HG03521 (cell line): ENCODE measurements at regions not wholly inside any gene's neighbourhood (a gene's known extent, or its start where the extent isn't known, plus 50 kb on each side); places are given as distances from the start of the nearest gene placed in this dataset.
"Not testable (repeated sequence)": the region's sequence is repeated elsewhere in the genome, so short reads cannot be mapped to it uniquely, and the experiment has no call there.

ENCODE experiments used
- ATAC-seq: cut with Tn5 transposase; IDR thresholded peaks from one replicate; pipeline ENCODE4 v1.9.1; 2021; ENCODE audit warnings: mild to moderate bottlenecking, moderate library complexity; ENCODE audit not compliant: unreplicated experiment

DNA sequence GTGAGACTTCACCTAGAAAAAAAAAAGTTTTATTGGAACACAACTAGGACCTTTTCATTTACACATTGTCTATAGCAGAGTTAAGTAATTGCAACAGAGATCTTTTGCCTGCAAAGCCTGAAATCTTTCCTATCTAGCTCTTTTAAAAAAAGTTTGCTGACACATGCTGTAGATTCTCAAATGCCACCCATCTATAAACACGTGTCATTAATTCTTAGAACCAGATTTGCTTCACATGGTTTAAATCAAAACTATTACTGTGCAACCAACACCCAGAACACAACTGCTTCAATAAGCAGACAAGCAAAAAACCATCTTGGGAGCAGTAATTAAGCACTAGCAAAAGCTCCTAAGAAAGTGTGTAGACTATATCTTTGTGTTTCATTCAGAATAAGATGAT is 55.0 kb downstream of the OXSM start:
- no peak for ATAC-seq

DNA sequence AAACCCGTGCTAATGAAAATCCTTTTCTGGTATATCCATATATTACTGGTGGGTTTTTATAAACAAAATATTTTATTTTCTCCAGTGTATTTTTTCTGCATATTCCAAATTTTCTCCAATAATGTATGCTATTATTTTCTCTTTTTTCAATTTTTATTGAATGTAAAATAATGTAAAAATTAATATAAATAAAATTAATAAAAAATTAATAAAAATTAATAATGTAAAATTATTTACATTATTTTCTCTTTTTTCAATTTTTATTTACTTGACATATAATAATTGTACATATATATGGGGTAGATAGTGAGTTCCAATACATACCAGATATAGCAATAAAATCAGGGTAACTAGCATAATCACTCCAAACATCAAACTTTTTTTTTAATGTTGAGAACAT is 56.4 kb downstream of the OXSM start:
- ATAC-seq, result no peak

DNA sequence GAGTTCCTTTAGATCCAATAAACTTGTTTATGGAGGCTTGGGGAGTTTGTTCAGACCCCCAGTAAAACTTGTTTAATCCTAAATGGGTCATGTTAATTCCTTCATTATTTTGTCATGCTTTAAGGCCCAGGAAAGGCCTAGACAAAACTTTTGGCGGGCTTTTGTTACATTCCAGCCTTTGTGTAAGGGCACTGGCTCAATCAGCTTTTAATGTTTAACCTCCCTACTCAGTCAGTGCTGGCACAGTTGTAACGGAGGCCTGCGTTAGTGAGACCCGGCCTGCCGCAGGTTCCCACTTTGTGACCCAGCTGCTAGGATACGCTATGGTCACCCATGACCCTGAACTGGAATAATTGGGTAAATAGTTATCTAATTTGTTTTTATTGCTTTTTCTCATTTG is 59.2 kb downstream of the OXSM start:
- no peak for ATAC-seq

DNA sequence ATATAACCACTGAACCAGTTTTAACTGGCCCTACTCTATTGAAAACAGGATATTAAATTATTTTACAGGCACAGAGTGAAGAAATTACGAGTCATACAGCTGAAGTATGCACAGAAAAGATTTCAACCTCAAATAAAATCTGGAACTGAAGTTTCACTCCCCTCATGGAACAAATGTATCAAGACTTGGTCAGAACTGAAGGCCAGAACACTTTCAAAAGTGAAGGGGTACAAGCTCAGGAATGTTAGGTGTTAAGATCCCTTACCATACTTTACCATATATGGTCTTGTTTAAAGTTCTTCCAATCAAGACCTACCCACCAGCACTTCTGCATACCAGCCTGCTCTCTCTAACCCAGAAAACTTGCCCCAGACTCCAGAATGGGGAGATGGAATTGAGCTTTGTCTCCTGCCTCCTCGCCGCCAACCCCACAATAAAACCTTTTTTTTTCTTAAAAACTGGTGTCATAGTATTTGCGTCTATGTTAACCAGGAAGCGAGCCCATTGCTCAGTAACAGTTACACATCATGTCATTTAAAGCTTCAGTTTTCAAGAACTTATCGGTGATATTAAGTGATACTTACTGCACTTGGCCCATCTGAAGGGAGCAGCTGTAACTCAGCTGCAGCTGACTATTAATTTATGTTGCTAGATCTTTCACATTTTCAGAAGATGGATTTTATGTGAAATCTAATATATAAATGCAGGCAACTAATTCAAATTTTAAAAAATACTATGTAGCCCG is 59.9 kb downstream of the OXSM start:
- ATAC-seq, result no peak

DNA sequence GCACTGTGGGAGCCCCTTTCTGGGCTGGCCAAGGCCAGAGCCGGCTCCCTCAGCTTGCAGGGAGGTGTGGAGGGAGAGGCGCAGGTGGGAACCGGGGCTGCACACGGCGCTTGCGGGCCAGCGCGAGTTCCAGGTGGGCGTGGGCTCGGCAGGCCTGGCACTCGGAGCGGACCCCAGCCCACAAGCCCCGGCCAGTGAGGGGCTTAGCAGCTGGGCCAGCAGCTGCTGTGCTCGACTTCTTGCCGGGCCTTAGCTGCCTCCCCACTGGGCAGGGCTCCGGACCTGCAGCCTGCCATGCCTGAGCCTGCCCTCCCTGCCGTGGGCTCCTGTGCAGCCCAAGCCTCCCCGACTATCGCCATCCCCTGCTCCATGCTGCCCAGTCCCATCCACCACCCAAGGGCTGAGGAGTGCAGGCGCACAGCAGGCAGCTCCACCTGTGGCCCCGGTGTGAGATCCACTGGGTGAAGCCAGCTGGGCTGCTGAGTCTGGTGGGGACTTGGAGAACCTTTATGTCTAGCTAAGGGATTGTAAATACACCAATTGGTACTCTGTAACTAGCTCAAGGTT is 61.9 kb downstream of the OXSM start:
- ATAC-seq, result not testable (repeated sequence)

DNA sequence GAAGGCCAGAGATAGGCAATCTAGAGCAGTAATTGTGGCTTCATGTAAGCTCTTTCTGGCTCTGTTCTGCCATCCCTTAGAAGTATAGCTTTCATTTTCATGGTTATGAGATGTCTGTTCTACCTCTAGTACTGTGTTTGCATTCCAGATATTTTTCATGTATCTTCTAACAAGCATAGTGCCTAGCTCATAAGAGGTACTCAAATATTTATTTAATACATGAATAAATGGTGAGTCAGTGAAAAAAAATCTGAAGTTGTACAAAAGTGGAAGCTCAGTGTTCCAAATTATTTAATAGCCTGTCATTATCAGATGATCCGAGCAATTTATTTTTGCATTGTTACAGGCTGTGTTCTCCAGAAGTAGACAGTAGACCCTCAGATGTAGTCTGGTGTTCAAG is 64.3 kb downstream of the OXSM start:
- ATAC-seq, result no peak

DNA sequence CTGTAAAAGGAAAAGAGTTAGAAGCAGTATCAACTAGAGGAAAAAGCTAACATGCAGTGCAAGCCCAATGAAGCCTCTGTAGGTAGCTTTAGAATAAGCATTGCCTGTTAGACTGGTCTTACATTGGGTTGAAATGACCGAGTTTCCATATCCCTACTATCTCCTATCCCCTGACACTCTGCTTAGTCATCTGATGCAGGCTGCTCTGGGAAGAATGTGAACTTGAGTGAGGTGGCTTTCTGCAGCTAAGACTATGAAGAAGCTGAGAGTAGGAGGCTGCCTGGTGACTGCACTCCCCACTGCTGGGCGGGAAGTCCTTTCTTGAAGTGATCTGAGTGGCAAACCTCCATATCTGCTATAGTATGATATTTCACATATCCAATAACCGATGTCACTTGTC is 64.7 kb downstream of the OXSM start:
- no peak for ATAC-seq

DNA sequence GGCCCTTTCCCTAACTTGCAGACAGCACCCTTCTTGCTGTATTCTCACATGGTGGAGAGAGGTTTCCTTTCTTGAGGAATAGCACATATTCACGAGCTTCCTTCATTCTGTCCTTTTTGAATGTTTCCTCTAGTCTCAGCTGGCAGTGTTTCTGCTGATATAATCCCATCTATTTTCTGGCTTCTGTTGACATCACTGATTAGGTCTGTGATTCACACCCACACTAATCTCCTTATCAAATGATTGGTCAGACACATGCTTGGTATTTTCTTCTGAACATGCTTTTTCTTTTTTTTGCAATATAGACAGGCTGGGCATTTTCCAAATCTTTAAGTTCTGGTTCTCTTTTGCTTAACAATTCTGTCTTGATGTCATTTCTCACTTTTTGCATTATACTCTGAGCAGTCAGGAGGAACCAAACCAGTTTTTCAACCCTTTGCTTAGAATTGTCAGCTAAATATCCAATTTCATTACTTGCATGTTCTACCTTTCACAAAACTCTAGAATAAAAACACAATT is 65.4 kb downstream of the OXSM start:
- no peak for ATAC-seq

DNA sequence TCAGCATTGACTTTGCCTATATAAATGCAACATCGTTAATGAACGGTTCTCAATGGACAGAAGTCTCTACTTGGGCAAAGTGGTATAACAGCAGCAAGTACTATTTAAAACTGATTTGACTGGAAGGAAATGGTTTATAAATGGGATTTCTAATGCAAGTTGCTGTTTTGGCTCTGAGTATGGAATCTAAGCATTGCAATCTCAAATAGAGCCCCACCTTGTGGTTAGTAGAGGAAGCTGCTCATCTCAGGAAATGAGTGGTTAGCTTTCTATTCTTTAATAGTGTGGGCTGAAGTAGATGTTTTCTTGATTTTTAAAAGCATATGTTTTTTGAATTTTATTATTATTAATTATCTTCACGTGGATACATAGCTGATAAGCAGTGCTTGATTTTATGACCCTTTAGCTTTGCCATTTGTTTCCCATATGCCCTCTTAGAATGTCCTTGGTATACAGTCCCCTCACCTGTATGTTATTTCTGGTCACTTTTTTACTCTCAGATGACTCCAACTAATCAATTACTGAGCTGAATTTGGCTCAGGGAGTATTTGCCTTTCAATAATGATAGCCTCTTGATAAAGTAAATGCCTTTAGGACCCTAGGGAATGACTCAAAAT is 67.1 kb downstream of the OXSM start:
- peak; percentile 87 for ATAC-seq

DNA sequence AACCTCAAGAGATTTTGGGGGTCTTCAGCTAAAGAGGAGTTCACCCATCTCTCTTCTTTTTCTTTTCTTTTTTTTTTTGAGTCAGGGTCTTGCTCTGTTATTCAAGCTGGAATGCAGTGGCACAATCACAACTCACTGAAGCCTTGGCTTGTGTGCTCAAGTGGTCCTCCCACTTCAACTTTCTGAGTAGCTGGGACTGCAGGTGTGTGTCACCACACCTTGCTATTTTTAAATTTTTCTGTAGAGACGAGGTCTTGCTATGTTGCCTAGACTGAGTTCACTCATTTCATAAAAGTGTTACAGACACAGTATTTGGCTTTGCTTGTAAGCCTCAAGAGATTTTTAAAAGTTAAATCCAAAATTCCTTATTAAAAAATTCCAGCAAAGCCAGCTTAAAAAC is 71.7 kb downstream of the OXSM start:
- no peak for ATAC-seq

DNA sequence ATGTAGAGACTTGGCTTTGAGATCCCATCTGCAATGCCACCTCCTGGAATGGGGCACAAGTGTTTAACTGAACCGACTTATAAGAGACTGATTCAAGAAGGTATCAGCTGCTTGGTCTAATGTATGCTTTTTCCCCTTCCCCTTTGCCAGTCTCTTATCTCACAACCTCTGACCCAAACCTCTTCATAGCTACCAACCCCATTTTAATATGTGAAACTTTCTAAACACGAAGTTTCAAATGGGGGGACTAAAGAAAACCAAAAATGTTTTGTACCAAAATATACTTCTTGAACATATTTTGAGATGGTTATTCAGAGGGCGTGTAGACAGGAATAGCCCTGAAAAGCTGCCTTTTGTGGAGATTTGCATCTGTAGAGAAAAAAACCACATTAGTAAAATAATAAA is 73.1 kb downstream of the OXSM start:
- ATAC-seq, result peak; percentile 37

DNA sequence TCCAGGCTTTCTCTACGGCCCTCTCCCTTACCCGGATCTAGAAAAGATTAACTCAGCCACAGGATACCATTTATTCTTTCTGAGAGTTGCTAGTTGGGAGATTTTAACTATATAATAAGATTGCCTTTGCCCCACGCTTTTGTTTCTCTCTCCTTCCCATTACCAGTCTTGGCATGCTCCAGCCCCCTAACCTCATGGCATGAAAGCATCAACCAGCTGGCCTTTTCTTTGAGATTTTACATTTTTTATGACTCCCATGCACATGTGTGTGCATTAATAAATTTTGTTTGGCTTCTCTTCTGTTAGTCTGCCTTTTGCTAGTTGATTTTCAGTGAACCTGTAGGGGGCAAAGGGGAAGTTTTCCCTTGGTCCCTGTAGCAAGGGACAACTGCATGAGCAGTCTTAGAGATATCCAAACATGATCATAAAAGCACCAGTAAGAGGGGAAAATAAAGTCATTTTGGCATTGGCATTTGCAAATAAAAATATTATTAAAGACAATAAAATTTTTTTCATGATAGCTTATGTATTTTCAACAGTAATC is 73.6 kb downstream of the OXSM start:
- peak; percentile 38 for ATAC-seq

DNA sequence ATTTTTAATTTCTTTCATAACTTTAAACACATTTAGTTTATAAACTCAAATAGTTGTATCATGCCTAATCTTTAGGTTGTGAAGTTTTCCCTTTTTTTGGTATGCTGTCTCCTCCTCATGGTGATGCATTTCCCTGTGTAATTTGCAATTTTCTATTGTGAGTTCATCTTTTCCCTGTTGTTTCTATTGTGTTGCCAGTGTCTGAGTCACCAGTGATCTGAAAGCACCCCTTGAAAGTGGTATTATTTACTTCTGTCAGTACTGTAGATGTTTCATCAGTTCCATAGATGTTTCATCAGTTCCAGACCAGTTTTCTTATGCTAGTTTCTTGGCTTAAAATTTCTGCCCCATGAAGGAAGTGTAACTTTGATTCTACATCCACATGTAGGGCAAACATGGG is 80.6 kb downstream of the OXSM start:
- no peak for ATAC-seq

DNA sequence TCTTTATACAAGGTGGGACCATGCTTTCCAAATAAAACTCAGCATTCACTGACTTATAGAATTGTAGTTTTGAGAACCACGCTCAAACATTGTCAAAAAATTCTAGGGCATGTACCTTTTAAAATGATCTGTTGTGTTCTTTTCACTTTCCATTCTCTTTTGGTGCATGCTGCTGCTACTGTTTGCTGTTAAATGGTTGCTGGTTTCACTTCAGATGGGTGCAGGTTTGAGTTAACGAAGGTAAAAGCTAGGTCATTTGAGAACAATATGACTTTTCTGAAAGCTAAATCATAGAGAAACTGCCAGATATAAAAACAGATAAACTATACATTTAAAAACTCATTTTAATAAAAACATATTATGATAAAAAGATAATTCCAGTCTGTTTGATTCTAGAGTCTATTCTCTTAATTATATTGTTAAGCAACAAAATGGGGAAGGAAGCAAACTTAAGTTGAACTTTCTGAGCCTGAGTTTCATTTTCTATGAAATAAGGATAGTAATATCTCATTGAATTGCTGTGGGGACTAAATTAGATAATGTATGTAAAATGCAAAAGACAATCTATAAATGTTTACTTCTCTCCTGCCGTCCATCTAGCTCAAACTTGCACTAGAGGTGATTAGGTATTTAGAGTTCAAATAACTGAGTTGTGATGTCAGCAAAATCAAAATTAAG is 82.4 kb downstream of the OXSM start:
- peak; percentile 74 for ATAC-seq

DNA sequence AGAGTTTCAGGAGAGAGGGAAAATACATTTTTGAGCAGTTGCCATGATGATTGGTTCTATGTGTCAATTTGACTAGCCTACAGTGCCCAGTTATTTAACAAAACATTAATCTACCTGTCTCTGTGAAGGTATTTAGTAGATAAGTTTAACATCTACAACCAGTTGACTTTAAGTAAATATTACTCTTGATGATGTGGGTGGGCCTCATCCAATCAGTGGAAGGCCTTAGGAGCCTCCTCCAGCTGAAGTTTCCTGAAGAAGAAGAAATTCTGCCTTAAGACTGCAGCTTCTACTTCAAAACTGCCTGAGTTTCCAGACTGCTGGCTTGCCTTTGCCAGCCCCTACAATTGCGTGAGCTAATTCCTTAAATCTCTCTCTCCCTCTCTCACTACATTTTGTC is 93.6 kb downstream of the OXSM start:
- no peak for ATAC-seq

DNA sequence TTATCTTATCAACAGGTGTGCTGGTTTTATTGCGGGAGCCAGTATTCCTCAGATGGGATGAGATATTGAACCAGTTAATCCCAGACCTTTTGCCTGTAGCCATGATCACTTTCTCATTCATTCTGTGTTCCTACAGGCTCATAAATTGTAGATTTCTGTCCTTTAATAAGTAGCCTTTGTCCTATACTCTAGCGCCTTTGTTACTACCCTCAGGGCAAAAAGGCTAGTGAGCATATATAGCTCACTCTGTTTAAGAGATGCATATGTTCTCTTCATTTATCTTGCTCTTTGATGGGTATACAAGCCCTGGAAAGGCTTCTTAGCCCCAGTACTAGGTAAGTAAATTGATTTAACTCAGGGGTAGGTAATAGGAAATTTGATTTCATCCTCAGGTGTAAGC is 95.1 kb downstream of the OXSM start:
- no peak for ATAC-seq

DNA sequence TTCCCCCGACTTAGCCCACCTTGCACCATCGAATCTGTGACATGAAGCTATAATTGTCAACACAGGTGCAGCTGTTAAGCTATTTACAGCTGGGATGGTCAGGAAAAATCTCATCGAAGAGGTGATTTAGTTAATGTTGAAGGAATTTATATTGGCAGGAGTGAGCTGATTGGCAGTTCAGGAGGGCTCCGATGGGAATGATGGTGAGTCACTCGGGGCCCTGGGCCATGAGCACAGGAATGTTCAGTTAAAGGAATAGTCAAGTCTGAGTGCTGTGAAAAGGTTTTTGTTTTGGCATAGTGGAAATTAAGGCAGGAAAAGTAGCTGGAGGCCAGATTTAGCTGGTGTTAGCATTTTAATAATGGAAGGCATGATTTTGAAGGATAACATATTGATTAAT is 95.7 kb downstream of the OXSM start:
- ATAC-seq, result no peak

DNA sequence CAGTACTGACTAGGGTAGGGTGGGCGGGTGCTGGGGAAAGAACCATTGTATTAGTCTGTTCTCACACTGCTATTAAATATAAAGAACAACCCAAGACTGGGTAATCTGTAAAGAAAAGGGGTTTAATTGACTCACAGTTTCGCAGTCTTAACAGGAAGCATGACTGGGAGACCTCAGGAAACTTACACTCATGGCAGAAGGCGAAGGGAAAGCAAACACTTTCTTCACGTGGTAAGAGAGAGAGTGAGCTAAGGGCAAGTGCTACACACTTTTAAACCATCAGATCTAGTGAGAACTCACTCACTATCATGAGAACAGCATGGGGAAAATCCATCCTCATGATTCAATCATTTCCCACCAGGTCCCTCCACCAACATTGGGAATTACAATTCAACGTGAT is 98.0 kb downstream of the OXSM start:
- ATAC-seq, result no peak

DNA sequence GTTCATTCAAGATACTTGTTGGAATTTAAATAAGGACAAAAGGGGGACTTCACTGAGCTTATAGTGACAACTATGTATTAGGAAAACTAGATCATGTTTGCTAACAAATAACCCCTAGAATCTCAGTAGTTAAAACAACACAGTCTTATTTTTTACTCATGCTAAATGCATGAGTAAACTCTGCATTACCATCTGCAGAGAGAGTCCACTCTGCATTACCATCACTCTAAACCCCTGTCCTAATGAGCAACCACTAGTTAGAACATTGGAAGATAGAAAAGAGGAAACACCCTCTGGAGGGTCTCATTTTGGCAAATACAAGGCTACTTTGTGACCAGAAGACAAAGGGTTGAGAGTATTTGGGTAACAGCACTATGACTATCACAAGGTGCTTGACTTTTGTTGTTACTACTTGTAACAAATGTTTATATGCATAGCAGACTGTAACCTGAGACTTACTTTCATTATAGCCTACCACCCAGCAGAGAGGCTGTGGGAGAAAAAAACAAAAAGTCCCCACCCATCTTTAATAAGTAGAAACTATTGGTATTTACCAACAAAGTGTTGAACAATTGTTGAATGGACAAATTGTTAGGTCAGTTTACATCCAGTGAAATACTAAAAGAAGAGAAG is 99.1 kb downstream of the OXSM start:
- ATAC-seq, result no peak

DNA sequence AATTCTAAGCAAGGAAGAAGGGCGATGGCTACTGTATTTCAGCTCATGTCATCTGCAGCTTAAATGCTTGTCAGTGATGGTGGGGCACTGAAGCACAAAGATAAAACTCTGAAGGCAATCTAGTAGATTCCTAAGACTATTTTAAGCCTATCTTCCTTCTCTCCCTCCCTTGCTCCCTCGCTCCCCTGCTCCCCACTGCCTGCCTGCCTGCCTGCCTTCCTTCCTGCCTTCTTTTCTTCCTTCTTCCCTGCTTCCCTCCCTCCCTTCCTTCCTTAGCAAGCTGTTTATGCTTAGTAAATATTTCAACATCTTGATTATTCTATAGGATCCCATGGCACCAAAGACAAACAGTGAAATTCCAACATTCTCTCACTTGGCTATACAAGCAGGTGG is 99.6 kb downstream of the OXSM start:
- no peak for ATAC-seq

DNA sequence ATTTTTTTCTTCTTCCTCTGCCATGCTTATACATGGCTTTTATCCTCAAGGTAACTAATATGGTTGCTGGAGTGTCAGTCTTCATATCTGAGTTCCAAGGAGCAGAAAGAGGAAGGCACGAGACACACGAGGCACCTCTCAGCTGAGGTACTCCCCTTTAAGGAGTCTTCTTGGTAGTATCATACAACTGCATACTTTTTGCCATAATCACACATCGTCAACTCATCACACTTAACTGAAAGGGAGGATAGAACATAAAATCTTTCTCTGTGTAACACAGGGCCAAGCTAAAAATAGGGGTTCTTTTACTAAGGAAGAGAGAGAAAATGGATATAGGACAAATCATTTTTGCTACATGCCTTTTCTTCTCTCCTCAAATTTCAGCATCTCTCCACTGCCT is 104.2 kb downstream of the OXSM start:
- ATAC-seq, result no peak
